NCI-H774 (cell line): ENCODE measurements at regions not wholly inside any gene's neighbourhood (a gene's known extent, or its start where the extent isn't known, plus 50 kb on each side); places are given as distances from the start of the nearest gene placed in this dataset.
A peak's percentile ranks its signal among the peaks of the same experiment; 100 is the strongest.

Source experiments
- DNase-seq: peaks from one replicate; lab custom pipeline; 2025; lab: John Stamatoyannopoulos, UW

GRCh38 chr5:50964746-50965653, 298.6 kb downstream of the PARP8 start:
- DNase-seq = no peak

DNA sequence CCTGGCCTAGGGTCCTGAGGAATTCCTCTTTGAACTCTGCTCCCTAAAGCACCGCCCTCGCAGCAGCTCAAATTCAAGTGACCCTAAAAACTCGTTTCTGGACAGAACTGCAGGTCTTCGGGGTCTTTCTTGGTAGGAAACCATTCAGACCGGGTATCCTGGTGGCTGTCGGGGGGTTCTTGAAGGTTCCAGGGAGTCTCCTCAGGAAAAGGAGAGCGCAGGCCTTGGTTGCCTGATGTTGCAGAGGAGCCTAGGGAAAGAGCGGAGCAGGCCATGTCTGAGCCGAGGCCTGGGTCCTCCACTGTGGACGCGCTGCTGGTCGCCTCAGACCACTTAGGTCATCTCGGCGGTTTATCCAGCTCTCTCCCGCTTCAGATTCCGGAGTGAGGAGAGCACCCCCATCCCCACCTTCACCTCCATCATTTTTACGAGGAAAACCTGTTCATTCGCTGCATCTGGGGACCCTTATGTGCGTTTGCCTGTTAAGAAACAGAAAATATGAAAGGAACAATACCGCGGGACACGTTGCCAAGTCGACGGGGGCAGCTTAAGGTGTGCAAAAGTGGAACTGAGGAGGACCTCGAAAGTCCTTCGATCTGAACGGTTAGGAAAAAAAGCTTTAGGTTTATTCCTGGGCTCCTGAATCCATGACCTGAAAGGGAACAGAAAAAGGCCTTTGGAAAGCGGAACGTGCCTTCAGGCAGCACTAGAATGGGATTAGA, 299.4 kb downstream of the PARP8 start:
- DNase-seq = no peak

GRCh38 chr5:50967009-50967562, 300.6 kb downstream of the PARP8 start:
- DNase-seq = no peak

DNA sequence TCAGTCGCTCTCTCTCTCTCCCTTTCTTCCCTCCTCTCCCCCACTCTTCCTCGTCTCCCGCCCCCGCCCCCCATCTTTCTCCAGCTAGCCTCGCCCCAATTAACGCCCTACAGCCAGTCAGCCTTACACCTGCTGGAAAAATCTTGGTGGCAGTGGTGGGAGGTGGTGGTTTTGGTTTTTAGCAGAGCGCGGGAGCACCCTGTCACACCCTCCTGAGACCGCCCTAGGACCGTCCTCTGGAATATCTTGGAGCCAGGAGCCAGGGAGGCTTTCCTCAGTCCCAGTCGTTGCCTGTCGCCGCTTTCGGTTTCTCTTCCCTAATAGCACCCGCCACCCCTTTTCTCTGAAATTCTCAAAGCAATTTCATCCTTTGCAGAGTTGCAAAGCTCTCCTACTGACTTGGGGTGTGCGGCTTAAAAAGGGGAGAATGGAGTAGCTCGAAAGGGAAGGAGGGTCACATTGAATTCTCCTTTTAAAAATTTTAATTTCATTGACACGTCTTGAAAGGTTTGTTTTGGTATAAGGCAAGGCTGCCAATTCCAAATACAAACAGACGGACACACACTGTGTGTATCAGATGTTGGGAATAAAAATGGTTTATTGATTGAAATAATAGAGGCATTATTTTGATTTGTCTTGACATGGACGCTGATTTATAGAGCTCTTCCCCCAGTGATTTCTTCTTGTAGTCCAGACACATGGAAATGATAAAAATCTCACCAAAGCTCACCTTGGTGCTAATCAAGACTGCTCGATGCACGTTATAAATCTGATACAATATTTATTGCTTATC, 301.3 kb downstream of the PARP8 start:
- no peak for DNase-seq

DNA sequence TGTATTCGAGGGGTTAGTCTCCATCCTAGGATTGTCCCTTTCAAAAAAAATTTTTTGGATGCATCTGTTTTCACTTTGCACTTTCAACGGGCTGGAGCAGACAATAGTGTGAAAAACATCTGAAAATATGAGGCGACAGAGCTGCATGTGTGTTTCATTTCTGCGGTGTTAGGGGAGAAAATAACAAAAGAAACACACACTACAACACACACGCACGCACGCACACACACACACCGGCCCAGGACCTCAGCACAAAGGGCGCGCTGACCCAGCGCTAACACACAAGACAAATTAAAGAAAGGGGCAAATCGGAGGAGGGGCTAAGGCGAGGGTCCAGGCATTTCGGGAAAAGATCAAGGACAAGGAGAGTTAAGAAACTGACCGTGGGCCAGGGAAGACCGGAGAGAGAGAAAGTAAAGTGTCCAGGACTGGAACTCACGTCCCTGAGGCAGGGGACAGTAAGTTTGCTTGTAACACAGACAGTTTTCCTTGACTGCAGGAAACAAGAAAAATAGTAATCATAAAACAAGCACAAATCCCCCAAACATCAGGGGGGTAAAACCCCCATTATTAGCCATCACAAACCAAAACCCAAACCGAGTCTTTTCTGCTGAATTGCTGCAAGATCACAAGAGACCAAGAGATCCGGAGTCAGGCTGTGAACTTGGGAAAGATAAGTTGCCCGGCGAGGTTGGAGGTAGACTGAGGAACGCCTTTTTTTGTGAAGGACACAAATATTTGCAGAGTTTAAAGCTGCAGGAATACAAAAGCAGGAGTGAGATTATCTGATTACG, 302.1 kb downstream of the PARP8 start:
- DNase-seq = no peak

GRCh38 chr5:50969151-50970031, 303.0 kb downstream of the PARP8 start:
- DNase-seq = no peak

DNA sequence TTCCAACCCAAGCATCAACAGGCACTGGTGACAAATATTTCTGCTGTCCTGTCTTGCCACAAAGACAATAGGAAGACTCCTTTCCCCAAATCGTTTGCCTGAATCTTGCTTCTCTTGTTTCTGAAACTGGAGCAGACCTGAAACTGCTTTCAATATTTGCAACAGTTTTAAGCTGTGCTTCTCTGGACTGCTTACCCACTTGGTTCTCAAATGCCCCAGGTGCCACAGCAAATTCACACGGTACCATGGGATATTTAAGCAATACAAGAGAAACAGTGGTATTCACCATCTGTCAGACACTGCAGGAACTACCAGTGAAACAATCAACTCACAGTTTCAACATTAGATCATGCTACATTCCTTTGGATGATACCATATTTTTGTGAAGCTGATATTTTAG, 309.4 kb downstream of the PARP8 start:
- DNase-seq = no peak

DNA sequence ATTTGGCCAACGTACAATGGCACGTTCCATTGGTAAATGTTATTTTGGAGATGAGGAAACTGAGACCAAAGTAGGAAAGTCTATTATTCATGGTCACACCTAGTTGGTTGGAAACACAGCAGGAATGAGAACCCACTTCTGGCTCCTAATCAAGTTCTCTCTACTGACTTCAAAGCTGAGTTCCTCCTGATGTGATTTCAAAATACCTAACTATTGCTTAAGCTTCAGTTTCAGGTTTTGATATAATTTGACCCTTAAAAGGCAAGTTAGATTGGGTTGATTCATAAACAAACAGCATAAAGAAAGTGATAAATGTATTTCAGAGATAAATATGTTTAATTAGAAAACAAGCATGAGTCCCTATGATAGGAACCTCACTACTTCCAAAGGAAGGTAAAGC, 312.5 kb downstream of the PARP8 start:
- DNase-seq = no peak

DNA sequence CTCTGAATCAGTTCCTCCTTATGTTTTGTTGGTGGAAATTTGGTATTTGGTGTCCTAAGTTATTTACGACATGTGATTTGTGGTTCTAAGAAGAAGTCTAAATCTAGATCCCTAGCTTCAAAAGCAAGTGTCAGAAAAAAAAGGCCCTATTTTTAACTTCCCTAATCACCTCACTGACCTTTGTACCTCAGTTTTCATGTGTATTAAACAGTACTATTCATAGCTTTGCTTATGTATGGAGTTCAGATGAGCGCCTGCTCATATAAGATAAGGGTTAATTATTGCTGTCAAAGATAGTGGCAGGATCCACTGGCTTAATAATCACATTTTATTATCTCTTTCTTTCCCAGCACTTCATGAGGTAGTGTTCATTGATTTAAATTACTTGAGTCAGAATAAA, 318.2 kb downstream of the PARP8 start:
- DNase-seq = no peak

DNA sequence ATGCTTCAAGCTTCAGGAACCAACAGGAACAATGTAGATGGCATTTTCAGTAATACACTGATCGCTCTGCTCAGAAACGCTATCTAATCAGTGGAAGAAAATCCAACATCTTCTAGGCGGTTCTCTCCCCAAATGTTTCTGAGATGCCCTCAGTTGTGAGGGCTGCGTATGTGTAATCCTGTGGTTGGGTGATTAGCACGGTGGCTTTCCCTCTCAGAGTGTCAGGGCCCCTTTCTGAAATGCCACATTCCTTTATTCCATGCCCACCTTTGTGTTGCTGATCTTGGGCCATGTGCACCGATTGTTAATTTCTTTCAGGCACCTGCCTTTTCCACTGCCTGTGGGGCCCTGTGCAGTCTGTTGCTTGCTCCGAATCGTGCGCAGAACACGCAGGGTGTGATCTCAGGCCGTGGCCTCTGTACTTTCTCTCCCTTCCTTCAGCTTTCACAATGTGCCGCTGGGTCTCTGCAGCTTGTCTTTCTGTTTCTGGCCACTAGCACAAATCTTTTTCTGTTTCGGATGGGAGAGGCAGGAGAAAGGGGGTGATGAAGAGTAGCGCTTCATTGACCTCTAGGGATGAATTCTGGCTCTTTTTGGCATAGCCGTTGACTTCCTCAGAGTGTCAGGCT, 324.0 kb downstream of the PARP8 start:
- no peak for DNase-seq

DNA sequence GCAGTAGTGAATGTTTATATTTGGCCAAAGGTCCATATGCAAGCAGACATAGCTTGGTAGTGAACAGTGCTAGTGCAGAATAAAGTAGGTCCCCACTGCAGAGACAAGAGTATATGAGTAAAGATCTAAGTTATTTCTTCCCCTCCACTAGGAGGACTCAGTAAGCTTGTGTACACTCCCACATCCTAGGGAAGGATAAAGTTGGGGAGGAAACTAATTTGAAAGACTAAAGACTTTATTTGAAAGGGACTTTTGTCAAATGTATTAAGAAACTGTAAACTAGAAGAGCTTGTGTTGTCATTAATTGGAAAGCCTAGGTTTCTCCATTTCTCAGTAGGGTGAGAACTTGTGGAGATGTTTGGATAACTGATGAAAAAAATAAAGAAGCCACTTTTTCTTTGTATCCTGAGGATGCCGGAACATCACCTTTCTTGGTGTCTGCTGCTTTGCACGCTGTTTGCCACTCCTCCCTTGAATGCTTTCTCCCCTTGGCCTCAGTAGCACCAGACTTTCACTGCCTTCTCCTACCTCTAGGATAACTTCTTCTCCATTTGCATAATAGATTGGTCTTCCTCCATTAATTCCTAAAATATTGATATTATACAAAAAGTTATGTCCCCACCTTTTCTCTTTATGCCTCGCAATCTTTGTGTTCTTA, 329.0 kb downstream of the PARP8 start:
- no peak for DNase-seq

- DNase-seq = no peak
Observed at GRCh38 chr5:51001227-51001923, 334.9 kb downstream of the PARP8 start.

GRCh38 chr5:51002368-51002767, 335.9 kb downstream of the PARP8 start:
- DNase-seq = no peak

GRCh38 chr5:51013036-51013435, 346.6 kb downstream of the PARP8 start:
- DNase-seq = no peak

DNA sequence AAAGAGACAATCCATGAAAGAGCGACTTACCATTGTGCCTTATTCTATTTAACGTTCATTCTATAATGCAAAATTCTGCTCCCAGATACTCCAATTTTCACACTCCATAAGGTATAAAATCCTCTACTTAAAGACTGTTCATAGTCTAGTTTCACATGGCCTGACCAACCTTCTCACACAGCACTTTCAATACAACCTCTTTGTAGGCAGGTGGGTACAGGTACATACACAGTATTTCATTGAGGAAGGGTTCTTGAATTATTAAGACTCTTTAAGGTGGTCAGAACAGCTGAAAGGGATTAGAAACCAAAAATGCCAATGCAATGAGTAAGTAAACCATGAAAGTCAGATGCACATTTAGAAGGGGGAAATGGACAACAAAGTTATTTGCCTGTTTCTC, 352.0 kb downstream of the PARP8 start:
- DNase-seq = no peak

GRCh38 chr5:51024263-51024662, 357.8 kb downstream of the PARP8 start:
- no peak for DNase-seq

GRCh38 chr5:51027271-51027670, 356.0 kb upstream of the ISL1 start:
- no peak for DNase-seq

DNA sequence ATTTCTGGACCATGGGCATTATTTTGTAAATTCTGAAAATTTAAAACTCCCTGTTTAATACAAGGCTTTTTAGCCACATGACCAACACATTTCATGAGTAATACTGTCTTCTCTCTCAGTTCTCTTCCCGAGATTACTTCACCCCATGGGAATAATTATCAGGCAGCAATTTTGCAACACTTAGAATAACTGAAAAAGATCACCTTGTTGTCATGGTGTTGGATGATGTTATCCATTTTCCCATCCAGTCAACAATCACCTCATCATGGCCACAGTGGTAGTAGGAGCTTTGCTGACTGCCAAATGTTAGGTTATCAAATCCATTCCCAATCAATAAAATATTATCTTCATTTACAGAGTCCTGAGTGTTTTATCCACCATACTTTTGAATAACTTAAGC, 354.9 kb upstream of the ISL1 start:
- no peak for DNase-seq

- peak; percentile 60 for DNase-seq
Observed at GRCh38 chr5:51033215-51033614, 350.0 kb upstream of the ISL1 start.
